Lung (tissue), 11 donors: ENCODE measurements at regions not wholly inside any gene's neighbourhood (a gene's known extent, or its start where the extent isn't known, plus 50 kb on each side); places are given as distances from the start of the nearest gene placed in this dataset.

Source experiments
- ATAC-seq: fragments of 200-7000 bp; cut with Tn5 transposase; one replicate; pipeline ENCODE4 v1.9.1; 2020; ENCODE audit warnings: moderate number of reproducible peaks; ENCODE audit not compliant: insufficient read depth, low FRiP score
- DNase-seq, 3 donors: peaks; one replicate each; pipeline ENCODE4 v3.0.0-alpha.2; 2013 to 2017
- H3K27ac ChIP-seq, 2 donors: one replicate each; pipeline ENCODE4 v1.5.1; 2013; ENCODE audit warnings: mild to moderate bottlenecking in 2 of 2, moderate library complexity in 2 of 2, control low read depth in 1 of 2, inconsistent platforms in 1 of 2, low read depth in 1 of 2, low read length in 1 of 2
- H3K27me3 ChIP-seq, 3 donors: one replicate each; pipeline ENCODE4 v1.5.1; 2013; ENCODE audit warnings: low read length in 2 of 3; ENCODE audit not compliant: control insufficient read depth in 3 of 3, insufficient read depth in 3 of 3
- H3K36me3 ChIP-seq, 4 donors: one replicate each; pipeline ENCODE4 v1.5.1; 2013; ENCODE audit warnings: low read length in 4 of 4, mild to moderate bottlenecking in 1 of 4, moderate library complexity in 1 of 4; ENCODE audit not compliant: control insufficient read depth in 4 of 4, insufficient read depth in 4 of 4
- H3K4me1 ChIP-seq, 5 donors: one replicate each; pipeline ENCODE4 v1.5.1; 2013; ENCODE audit warnings: low read length in 5 of 5, mild to moderate bottlenecking in 2 of 5, moderate library complexity in 1 of 5; ENCODE audit not compliant: control insufficient read depth in 5 of 5, insufficient read depth in 5 of 5
- H3K4me3 ChIP-seq: one replicate; pipeline ENCODE4 v1.5.1; 2013; ENCODE audit warnings: mild to moderate bottlenecking, control low read depth, moderate library complexity
- H3K9ac ChIP-seq, 2 donors: one replicate each; pipeline ENCODE4 v1.5.1; 2013; ENCODE audit warnings: low read length in 2 of 2, control low read depth in 1 of 2; ENCODE audit not compliant: insufficient read depth in 1 of 2
- H3K9me3 ChIP-seq, 4 donors: one replicate each; pipeline ENCODE4 v1.5.1; 2013; ENCODE audit warnings: low read length in 3 of 4, mild to moderate bottlenecking in 1 of 4, moderate library complexity in 1 of 4; ENCODE audit not compliant: control insufficient read depth in 4 of 4, insufficient read depth in 3 of 4
- WGBS, 2 donors: extraction: QIAGEN DNeasy Blood & Tissue Kit; methylation state at CpG; one replicate each; pipeline ENCODE4 v1.1.7; 2013; 5-methylcytosine and 5-hydroxymethylcytosine counted together
- TF ChIP-seq, protein P1 (sequence below): IDR thresholded peaks from 2 replicates; pipeline ENCODE4 v1.5.1; 2012; ENCODE audit warnings: mild to moderate bottlenecking; ENCODE audit errors: control extremely low read depth, extremely low read depth
- donor health status: control.
- donor health status: control.
- donor health status: Bipolar disorder and iron deficiency.
- donor health status: healthy.
- donor health status: DM: yes; HTN: yes; CAD: no.

DNA sequence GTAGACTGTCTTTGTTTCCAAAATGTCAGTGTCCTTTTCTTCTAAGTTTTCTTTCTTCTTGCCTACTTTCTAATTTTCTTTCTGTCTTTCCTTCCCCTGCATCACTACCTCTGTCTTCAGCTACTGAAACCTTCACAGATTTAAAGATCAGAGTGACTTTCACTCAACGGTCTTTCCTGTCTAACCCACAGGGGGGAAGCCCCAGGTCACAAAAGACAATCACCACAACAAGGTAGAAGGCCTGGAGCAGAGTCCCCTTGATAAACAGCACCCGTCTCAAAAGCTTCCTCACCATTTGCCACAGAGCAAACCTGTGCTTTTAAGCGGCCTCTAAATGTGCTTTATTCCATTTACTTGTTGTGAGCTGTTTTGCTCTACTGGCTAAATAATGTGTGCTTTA is 665.4 kb downstream of the BCL11A start:
- Histone ChIP-seq H3K27ac (no peak overlapping the region), H3K4me1 (peaks cover 0 to 6% (median 4%) of the 10 kb centered on the region in 5 donors), H3K36me3 (no peaks in the 10 kb centered on the region), H3K9ac (no peak overlapping the region), H3K27me3 (no peaks in the 10 kb centered on the region), H3K9me3 (no peaks in the 10 kb centered on the region), H3K4me3 (no peak overlapping the region)
- ATAC-seq (no peak), DNase-seq (no peak)
- TF ChIP-seq, protein P1, sequence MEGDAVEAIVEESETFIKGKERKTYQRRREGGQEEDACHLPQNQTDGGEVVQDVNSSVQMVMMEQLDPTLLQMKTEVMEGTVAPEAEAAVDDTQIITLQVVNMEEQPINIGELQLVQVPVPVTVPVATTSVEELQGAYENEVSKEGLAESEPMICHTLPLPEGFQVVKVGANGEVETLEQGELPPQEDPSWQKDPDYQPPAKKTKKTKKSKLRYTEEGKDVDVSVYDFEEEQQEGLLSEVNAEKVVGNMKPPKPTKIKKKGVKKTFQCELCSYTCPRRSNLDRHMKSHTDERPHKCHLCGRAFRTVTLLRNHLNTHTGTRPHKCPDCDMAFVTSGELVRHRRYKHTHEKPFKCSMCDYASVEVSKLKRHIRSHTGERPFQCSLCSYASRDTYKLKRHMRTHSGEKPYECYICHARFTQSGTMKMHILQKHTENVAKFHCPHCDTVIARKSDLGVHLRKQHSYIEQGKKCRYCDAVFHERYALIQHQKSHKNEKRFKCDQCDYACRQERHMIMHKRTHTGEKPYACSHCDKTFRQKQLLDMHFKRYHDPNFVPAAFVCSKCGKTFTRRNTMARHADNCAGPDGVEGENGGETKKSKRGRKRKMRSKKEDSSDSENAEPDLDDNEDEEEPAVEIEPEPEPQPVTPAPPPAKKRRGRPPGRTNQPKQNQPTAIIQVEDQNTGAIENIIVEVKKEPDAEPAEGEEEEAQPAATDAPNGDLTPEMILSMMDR = no peak
- 16 to 46% methylated on average over 3 of the region's 3 CpGs for WGBS, 2 donors

- peaks cover 0 to 6% (median 4%) of the 10 kb centered on the region in 5 donors for H3K4me1 ChIP-seq
- 35 to 56% methylated on average over 3 of the region's 3 CpGs for WGBS, 2 donors
- H3K9ac ChIP-seq = no peak overlapping the region
- H3K36me3 ChIP-seq = no peaks in the 10 kb centered on the region
- DNase-seq (no peak), ATAC-seq (no peak)
- TF ChIP-seq, protein P1 = no peak
- H3K27me3 ChIP-seq = no peaks in the 10 kb centered on the region
- no peak overlapping the region for H3K27ac ChIP-seq
- H3K9me3 ChIP-seq = no peaks in the 10 kb centered on the region
- H3K4me3 ChIP-seq = no peak overlapping the region
These were observed 666.1 kb downstream of the BCL11A start for GRCh38 chr2:59887366-59887765.

DNA sequence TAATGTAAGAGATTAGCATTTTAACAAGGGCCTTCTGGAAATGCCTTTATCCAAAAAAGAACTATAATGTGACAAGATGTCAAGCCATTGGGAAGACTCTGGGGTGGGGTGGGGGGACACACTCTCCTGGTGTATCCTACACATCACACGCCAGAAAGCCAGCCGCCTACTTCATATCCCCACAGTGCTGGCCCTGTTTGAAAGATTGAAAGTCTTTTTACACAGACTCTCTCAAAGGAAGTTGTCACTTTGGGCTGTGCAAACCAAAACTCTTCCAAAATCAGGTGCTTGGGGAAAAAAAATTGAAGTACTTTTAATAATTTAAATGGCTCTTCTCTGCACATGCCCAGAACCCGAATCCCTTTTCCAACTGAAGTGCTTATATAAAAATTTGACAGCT is 666.7 kb downstream of the BCL11A start:
- Histone ChIP-seq H3K4me3 (no peak overlapping the region), H3K4me1 (peaks cover 0 to 6% (median 4%) of the 10 kb centered on the region in 5 donors), H3K27me3 (no peaks in the 10 kb centered on the region), H3K9ac (no peak overlapping the region), H3K27ac (no peak overlapping the region), H3K9me3 (no peaks in the 10 kb centered on the region), H3K36me3 (no peaks in the 10 kb centered on the region)
- ATAC-seq (no peak), DNase-seq (no peak)
- TF ChIP-seq, protein P1 = no peak
- 83 to 92% methylated on average over 3 of the region's 3 CpGs for WGBS, 2 donors

GRCh38 chr2:59885541-59885940 is 667.9 kb downstream of the BCL11A start:
- Histone ChIP-seq H3K4me1 (peaks cover 0 to 6% (median 4%) of the 10 kb centered on the region in 5 donors), H3K9me3 (no peaks in the 10 kb centered on the region), H3K27me3 (no peaks in the 10 kb centered on the region), H3K36me3 (no peaks in the 10 kb centered on the region), H3K27ac (no peak overlapping the region), H3K9ac (no peak overlapping the region), H3K4me3 (no peak overlapping the region)
- ATAC-seq (no peak), DNase-seq (peak; percentile 43 to 74 (median 51))
- TF ChIP-seq, protein P1 = no peak
- 35 to 61% methylated on average over 6 of the region's 6 CpGs for WGBS, 2 donors
